NCI-H446 treated with DMSO at 0.1 percent for 48 hours (cell line): ENCODE measurements at regions not wholly inside any gene's neighbourhood (a gene's known extent, or its start where the extent isn't known, plus 50 kb on each side); places are given as distances from the start of the nearest gene placed in this dataset.

Source experiments
- DNase-seq: peaks from one replicate; lab custom pipeline; 2025; lab: John Stamatoyannopoulos, UW

DNA sequence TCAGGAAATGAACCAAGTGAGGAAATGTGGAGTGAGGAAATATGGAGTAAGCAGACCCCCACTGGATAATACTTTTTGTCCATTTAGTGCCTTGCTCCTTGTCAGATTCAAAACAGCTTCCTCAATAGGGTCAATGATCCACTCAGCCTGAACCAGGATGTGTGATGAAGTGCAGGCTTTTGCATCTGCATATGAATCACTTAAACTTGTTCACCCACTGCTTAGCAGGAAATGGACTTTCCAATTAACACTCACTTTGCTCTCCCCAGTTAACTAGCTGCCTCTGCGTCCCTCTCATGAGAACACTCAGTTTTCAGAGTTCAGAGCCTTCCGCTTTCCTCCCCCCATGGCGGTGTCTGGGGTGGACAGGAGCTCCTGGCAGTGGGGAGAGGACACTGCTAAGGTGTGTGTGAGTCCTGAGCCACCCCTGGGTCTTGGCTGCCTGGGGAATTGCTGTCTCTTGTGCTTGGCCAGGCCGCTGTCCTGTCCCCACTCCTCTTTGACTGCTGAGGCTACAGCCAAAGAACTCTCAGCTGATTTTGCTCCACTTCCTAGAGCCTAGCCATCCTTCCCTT, 621.8 kb downstream of the CDH26 start:
- DNase-seq: no peak

GRCh38 chr20:60581606-60582115, 623.4 kb downstream of the CDH26 start:
- DNase-seq: no peak

DNA sequence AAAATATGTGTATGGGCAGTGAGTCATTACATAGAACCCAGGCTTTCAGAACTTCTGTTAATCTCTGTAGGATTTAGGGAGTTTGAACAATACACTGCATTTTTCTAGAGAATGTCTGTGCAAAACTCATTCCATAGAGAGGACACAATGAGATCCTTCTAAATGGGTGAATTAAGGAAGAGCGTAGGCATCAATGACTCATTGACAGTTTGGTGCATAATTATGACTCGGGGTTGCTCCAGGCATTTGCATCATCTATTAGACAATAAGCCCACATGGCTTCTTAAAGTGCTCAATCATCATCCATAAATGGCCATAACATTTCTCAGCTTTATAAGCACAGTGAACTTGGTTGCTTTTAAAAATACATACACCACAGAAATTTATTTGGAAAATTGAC, 625.5 kb downstream of the CDH26 start:
- no peak for DNase-seq

DNA sequence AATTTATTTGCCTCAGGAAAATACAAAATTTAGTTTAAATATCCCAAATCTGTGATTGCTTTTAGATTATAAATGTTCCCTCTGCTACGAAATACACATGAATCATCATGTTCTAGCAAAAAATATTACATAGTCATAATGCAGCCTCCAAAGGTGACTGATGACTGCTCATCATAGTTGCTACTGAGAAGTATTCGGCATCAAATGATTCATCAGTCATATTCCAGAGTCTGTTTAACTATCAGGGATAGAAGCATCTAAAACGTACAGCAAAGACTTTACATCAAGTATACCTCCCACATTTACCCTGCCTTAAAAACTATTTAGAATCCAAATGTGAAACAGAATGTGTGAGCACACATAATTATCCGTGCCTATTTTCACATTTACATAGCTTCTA, 626.0 kb downstream of the CDH26 start:
- DNase-seq: no peak

DNA sequence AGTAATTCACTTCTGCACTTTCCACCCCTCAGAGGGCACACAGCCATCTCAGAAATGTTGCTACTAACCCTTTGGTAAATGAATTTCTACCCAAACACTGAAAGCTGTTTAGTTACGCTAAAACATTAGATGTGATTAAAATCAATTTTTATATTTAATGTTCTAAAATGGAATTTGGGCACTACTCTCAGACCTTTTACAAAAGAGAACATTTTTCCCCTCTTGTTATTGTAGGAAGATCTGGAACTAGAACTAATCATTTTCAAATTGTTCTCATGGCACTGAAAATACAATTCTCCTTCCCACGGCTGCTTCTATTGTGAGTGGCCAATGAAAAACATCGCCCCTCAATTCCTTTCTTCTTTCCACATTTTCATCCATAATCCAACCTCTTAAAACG, 627.4 kb downstream of the CDH26 start:
- DNase-seq: no peak

- peak; percentile 74 for DNase-seq
Measured at GRCh38 chr20:60586269-60587050, 628.2 kb downstream of the CDH26 start.

DNA sequence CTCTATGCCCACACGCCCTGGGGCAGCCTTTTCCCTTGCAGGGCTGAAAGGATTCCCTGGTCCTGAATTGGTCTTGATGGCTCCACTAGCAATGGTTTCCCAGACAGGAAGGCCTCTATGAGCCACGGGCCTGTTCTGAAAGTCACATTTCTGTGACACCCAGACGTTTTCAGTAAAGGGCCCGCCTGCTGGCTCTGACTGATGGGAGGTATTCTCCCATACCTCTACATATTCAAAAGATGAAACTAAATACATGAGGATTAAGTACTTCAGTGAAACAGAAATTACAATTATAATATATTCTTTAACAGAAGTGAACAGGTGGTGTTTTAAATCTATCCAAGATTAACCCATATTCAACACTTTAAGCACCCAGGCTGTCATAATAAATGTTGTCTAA, 629.8 kb downstream of the CDH26 start:
- DNase-seq: no peak

- DNase-seq: no peak
Measured at GRCh38 chr20:60589623-60590022, 631.4 kb downstream of the CDH26 start.

- DNase-seq: no peak
Measured at GRCh38 chr20:60591172-60591799, 633.1 kb downstream of the CDH26 start.

- no peak for DNase-seq
Measured at GRCh38 chr20:60598528-60598927, 640.3 kb downstream of the CDH26 start.

DNA sequence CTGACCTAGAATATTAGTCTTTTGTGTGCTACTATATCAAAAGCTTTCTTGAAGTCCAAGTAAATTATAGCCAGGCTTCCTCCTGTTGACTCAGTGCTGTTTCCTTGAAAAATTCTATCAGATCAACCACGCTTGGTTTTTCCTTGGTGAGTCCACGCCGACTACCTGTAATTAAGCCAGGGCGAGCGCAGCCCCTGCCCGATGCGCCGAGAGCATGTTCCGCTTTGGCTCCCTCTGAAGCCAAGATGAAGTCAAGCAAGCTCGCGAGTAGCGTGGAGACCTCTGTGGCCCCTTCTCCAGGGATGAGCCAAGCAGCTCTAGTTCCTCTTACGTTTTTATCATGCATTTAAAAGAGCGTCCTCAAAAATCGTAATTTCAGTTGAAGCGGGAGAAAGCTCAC, 641.2 kb downstream of the CDH26 start:
- DNase-seq: no peak

DNA sequence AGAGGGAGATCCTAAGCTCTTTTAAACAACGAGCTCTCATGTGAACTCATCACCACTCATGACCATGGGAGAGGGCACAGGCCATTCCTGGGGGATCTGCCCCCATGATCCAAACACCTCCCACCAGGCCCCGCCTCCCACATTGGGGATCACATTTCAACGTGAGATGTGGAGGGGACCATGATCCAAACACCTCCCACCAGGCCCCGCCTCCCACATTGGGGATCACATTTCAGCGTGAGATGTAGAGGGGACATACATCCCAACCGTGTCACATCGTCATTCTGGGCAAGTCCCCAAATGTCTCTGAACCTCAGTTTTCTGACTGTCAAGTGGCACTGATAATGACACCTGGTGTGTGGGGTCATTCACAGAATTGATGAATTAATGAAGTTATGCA, 641.8 kb downstream of the CDH26 start:
- DNase-seq: no peak

DNA sequence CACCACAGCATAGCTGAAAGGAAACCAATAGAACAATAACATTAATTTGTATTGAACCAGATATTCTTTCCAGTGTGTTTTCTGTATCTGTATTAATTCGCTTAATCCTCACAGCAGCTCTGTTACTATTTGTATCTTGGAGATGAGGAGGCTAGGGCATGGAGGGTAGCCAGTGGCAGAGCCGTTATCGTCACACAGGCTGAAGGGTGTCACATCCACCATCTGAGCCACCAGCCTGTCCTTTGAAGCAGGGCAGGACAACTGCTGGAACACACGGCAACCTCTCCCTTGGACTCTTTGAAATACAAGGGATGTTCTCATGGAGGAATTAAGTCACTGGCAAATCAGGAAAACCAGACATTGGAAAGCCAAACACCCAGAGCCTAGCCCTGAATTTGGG, 628.0 kb upstream of the CDH4 start:
- DNase-seq: no peak

DNA sequence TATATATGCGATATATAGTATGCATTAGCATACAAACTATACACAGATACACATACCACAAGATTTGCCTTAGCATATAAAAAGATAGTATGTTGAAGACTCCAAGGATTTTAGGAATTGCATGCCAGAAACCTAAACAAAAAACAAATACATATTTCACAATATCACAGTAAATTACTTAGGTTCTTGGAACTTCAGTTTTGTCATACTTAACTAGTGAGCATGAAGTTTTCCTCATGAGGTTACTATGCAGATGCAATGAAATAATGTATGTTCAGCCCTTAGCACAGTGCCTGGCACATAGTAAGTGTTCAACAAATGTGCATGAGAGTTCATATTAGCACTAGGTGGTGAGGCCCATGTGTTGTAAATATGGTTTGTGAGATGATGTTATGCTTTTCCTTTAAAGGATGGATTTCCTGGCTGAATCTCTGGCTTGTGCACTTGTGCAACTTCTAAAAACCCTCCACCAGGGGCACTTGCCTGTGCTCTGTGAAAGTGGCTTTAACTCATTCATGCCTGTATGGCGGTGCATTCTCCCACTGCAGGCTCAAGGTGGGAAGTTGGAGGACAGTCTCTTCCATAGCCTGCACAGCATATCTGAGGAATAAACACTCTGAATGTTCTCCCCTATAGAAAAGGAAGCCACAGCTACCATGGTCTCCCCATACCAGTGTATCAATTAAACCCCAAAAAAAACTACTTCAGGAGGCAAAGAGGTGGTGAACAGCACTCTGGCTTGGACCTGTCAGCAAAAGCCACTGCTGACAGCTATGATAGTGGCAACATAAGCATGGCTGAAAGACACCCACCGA, 624.1 kb upstream of the CDH4 start:
- DNase-seq: no peak

GRCh38 chr20:60628749-60629148, 623.3 kb upstream of the CDH4 start:
- no peak for DNase-seq

GRCh38 chr20:60629206-60629605, 622.9 kb upstream of the CDH4 start:
- DNase-seq: no peak

- DNase-seq: peak; percentile 25
Measured at GRCh38 chr20:60630609-60631008, 621.5 kb upstream of the CDH4 start.

- DNase-seq: no peak
Measured at GRCh38 chr20:60631585-60632287, 620.3 kb upstream of the CDH4 start.

DNA sequence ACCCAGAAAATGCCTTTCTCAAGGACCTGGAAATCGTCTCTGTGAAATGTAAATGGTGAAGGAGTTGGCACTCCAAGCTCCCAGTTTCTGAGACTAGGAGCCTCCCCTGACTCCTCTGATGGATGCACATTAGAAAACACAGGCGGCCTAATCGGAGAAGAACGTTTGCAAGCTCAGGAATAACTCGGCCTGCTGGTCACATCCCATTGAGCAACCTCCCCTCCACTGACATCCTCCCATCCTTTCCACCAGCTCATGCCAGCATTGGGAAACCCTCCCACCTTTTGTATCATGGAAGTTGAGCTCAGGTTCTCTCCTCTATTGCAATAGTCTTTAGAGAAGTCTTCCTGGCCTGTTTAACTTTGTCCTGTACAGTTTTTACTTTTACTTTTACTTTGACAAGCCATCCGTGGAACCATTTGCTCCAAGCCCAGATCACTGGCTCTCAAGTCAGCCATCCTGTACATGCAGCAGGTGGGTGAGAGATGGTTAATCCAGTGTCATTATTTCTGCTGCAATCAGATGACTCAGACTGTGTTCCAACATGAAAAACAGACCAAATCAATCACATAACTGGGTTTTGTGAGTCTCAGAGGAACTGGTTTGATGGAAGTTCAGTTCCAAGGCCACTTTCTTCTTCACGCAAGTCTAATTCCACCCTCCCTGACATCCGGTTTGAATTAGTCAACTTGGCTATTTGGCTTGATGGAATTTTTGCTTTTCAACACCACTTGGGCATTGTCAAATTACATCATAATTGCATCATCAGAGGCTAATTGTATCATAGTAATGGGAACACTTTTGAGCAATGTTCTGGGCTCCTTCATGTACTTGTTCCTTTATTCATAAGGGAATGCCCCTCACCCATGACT, 619.4 kb upstream of the CDH4 start:
- DNase-seq: no peak

GRCh38 chr20:60634491-60635172, 617.4 kb upstream of the CDH4 start:
- no peak for DNase-seq
